LoVo (cell line): ENCODE measurements at regions not wholly inside any gene's neighbourhood (a gene's known extent, or its start where the extent isn't known, plus 50 kb on each side); places are given as distances from the start of the nearest gene placed in this dataset.
"Not testable (repeated sequence)": the region's sequence is repeated elsewhere in the genome, so short reads cannot be mapped to it uniquely, and the experiment has no call there.

ENCODE experiments used
- DNase-seq: peaks from one replicate; pipeline ENCODE4 v3.0.0-alpha.2; 2016; ENCODE audit warnings: low spot score

DNA sequence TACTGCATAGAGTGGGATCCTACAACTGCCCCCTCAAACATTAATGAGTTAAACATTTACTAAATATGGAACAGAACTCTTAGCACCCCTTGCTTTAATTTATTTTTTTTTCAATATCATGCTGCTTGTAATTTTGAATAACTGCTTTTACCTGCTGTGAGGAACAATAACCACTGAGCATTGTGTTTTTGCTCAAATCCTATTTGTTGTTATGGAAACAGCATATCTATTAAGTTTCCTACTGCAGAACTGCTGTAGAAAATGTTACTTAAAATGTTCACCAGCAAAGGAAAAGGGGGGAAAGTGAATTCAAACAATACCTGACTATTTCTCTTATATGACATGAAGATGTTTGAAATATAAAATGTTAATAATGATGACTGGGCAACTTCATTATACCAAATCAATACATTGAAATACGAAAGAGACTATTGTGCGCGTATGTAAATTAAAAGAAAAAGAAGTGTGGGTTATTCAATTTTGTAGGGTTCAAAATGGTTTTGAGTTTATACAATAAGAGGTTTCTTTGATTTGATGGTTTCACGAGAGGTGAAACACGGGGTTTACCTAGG is 1043.8 kb upstream of the NUDT12 start:
- no peak for DNase-seq

DNA sequence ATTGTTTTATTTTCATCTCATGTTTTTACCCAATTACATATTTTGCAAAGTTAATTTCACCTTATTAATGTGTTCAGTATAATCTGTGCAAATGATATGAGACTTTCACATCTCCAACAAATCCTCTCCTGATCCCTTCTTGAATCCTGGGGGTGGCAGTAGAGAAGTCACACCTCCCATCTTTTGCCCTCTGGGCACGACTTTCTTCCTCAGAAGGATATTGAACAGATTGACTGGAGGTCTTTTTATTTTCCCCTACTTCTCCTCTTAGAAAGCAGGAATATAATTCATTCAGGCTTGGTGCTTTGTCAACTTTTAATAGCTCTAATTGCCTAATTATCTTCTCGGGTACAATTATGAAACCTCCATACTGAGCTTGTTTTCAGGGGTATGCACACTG is 1037.1 kb upstream of the NUDT12 start:
- DNase-seq = no peak

GRCh38 chr5:104598285-104598684 is 1035.7 kb upstream of the NUDT12 start:
- DNase-seq = peak; percentile 53

- DNase-seq = no peak
These were observed 1032.3 kb upstream of the NUDT12 start for GRCh38 chr5:104594850-104595249.

DNA sequence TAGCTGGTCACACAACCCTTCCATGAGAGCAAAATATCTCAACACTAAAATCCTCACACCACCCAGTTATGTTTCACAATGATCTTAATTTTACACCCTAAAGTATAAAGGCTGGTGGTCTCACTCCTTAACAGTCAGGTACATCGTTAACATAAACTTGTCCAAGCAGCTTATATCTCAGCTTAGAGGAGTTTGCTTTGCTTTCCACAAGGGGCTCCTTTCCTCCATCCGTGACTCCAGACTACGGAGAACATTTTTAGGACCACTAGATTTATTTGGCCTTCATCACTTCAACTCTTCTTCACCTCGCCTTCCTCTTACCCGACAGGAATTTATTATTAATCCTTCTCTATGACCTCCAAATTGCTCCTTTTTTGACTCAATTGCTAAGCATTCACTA is 1014.1 kb upstream of the NUDT12 start:
- no peak for DNase-seq

DNA sequence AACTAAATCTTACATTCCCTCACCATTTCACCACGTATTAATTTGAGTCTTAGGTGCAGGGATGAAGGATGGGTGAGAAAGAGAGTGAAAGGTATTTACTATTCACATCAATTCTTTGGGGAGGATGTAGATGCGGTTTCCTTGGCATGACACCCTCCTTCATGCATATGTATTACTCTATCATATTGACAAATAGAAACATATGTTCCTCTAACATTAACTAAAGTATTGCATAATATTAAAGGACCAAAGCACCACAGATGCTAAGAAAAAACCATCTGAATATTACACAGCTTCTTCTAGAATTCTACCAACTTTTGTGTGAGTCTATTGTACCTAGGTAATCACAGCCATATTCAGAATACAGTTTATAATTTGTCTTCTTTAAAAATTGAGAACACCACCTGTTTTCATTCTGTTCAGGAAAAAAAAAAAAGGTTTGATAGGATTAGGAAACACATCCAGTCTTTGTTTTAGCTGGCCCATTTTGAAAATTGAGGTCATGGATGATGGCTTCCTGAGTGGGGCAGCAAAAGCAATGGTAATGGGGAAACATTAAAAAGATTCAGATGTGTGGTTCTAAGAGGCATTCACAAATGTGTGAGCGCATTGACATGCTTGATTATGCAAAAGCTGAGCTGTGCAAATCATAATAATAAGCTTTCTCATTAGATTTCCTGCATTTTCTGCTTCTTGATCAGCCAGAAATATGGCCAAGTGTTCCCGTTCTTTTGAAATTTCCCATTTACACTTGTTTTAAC is 1011.5 kb upstream of the NUDT12 start:
- DNase-seq = no peak

DNA sequence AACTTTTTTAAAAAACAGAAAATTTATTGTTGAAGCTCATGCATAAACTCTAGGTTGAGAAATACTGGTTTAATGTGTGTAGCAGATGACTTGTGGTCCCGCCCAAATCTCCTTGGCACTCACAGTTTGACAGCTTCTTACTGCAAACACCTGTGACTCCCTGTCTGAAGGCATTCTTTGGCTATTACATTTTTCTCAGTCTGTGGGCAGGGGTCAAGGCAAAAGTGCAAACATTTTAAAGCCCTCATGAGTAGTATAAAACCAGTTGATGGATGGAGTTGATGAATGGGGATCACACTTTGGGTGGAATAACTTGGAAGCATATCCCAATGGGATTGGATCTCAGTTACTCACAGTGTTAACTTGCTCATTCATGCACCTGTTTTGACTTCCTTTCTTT is 1007.0 kb upstream of the NUDT12 start:
- no peak for DNase-seq

GRCh38 chr5:104564530-104564929 is 1001.9 kb upstream of the NUDT12 start:
- DNase-seq = no peak

DNA sequence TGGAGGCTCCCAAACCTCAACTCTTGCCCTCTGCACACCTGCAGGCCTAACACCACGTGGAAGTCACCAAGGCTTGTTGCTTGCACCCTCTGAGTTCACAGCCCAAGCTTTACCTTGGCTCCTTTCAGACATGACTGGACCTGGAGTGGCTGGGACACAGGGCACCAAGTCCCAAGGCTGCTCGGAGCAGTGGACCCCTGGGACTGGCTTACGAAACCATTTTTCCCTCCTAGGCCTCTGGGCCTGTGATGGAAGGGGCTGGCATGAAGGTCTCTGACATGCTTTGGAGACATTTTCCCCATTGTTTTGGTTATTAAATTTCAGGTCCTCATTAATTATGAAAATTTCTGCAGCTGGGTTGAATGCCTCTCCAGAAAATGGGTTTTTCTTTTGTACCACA is 994.4 kb upstream of the NUDT12 start:
- DNase-seq = no peak

DNA sequence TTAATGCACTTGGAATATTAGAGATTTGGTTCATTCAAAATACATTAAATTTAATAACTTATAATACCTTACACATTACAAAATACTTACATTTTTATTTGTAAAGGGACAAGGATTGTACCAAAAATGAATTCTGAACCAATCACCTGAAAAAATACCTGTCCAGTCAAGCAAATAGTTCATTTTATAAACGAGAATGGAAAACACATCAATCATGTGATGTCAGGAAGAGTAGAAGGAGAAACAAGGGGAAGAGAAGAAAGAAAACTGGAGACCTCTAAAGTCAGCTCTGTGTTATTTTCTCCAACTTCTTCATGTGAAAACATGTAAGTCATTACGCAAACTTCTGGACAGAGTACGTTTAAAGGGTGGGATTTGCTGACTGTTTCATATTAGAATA is 989.0 kb upstream of the NUDT12 start:
- no peak for DNase-seq

DNA sequence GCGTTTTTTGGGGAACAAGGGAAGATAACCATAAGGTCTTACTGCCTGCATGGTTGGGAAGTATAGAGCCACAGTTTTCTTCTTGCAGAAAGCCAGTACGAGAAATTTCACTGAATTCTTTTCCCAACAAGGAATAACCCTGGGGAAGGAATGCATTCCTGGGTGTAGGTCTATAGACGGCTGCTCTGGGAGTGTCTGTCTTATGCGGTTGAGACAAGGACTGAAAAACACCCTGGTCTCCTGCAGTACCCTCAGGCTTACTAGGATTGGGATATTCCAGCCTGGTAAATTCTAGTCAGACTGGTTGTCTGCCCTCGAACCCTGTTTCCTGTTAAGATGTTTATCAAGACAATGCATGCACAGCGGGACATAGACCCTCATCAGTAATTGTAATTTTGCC is 984.3 kb upstream of the NUDT12 start:
- not testable (repeated sequence) for DNase-seq

GRCh38 chr5:104541141-104541785 is 978.7 kb upstream of the NUDT12 start:
- no peak for DNase-seq

- peak; percentile 43 for DNase-seq
These were observed 977.9 kb upstream of the NUDT12 start for GRCh38 chr5:104540448-104540847.

- DNase-seq = no peak
These were observed 977.2 kb upstream of the NUDT12 start for GRCh38 chr5:104539618-104540350.

DNA sequence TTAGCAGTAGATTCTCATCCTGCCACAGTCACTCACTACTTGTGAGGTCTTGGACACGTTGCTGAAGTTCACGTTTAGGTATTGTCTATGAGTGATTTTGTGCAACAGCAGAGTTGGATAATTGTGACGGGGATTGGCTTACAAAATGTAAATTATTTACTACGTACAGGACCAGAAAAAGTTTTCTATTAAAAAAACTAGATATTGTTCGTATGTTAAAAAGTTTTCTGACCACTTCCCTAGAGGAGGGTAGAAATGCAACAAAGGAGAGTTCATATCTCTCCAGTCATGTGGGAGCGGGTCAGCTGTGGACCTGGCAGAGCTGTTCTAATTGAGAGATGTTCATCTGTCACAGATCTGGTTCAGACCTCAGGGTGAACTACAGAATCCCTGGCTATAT is 976.1 kb upstream of the NUDT12 start:
- DNase-seq = no peak

GRCh38 chr5:104533498-104533897 is 970.9 kb upstream of the NUDT12 start:
- DNase-seq = no peak

GRCh38 chr5:104526866-104527265 is 964.3 kb upstream of the NUDT12 start:
- DNase-seq = no peak

GRCh38 chr5:104513640-104514072 is 951.1 kb upstream of the NUDT12 start:
- DNase-seq = no peak

DNA sequence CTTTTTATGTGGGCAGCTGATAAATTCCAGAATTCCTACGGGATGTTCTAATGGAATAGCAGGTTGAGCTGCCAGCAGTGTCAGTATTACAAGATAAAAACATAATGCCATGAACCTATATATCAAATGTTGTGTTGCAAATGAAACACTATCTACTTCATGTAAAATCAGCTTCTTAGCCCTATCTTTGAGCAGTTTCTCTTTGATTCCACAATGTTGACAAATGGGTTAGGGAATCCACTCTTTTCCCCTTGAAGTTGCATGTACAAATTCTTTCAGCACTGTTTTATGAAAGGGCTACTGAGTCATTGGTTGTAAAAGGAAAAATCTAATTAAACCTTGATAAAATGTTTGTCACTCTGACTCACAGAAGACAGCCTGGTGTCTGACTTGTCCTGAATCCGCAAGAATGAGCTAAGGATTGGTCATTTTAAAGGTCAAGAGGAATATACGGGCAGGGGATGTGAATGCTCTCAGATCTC is 950.6 kb upstream of the NUDT12 start:
- DNase-seq = peak; percentile 79

- DNase-seq = no peak
These were observed 949.7 kb upstream of the NUDT12 start for GRCh38 chr5:104512063-104512825.

DNA sequence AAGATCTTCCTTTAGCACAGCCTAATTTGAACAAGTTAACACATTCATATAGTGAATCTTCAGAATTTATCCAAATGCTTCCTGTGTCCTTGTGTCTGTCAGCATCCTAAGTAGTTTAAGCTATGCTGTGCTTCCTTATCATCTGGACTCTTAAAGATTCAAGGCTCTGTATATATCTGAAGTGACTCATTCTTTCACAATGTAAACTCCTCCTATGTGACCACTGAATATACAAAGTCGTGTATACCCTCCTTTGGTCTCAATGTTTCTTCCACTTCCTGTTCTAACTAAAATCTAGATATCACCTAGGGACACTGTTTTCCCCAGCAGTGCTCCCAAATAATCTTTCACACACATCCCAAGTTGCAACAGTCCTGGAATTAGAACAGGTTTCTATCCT is 935.7 kb upstream of the NUDT12 start:
- peak; percentile 16 for DNase-seq

GRCh38 chr5:104494083-104494482 is 931.5 kb upstream of the NUDT12 start:
- DNase-seq = no peak
